ENCODE measurements at regions not wholly inside any gene's neighbourhood (a gene's known extent, or its start where the extent isn't known, plus 50 kb on each side); places are given as distances from the start of the nearest gene placed in this dataset.

DNA sequence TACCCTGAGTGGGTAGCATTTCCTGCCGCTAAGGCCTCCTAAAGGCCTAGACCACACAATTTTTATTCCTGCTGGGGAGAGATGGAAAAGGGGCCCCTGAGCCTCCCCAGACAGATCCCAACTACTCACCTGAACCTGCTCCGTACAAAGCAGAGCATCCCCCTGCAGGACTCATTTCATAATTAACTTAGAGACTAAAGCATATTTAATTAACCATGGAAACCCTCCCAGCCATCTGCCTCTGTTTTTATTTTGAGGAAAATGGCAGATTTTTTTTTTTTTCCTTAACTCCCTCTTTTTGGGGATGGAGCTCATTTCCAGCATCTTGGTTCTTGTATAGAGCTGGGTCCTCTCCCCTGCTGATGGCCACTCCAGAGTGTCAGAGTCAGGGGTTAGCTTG, 96.5 kb upstream of the CRHR1 start:
- Histone ChIP-seq H3K9me3 (ENCODE audit: low read length) (no peaks in the 10 kb centered on the region), H3K9ac (ENCODE audit: low read length) (no peak overlapping the region), H4K20me1 (ENCODE audit: insufficient read depth, low read depth, low read length) (no peaks in the 10 kb centered on the region), H3K4me3 (ENCODE audit: low read length) (no peak overlapping the region), H3K79me2 (ENCODE audit: low read length) (no peaks in the 10 kb centered on the region), H3K27me3 (ENCODE audit: low read length) (peaks cover 2% of the 10 kb centered on the region; the same call in 1 of the 2 replicates), H3K36me3 (ENCODE audit: insufficient read depth, low read length) (no peaks in the 10 kb centered on the region), H3K4me2 (ENCODE audit: low read depth, low read length, poor library complexity, severe bottlenecking) (no peak overlapping the region), H2AFZ (ENCODE audit: low read length) (no peak overlapping the region), H3K27ac (ENCODE audit: low read length) (no peak overlapping the region), H3K9me2 (replicated peaks; ENCODE audit: insufficient read depth, low read length) (no peaks in the 10 kb centered on the region), H3K4me1 (ENCODE audit: low read length) (no peaks in the 10 kb centered on the region)
- no peak for DNase-seq

GRCh38 chr17:45688353-45688752, 95.8 kb upstream of the CRHR1 start:
- Histone ChIP-seq H3K4me3 (ENCODE audit: low read length) (no peak overlapping the region), H3K36me3 (ENCODE audit: insufficient read depth, low read length) (no peaks in the 10 kb centered on the region), H3K27ac (ENCODE audit: low read length) (no peak overlapping the region), H2AFZ (ENCODE audit: low read length) (no peak overlapping the region), H3K79me2 (ENCODE audit: low read length) (no peaks in the 10 kb centered on the region), H3K4me1 (ENCODE audit: low read length) (no peaks in the 10 kb centered on the region), H3K9ac (ENCODE audit: low read length) (no peak overlapping the region), H3K9me2 (replicated peaks; ENCODE audit: insufficient read depth, low read length) (no peaks in the 10 kb centered on the region), H3K9me3 (ENCODE audit: low read length) (no peaks in the 10 kb centered on the region), H3K4me2 (ENCODE audit: low read depth, low read length, poor library complexity, severe bottlenecking) (no peak overlapping the region), H4K20me1 (ENCODE audit: insufficient read depth, low read depth, low read length) (no peaks in the 10 kb centered on the region), H3K27me3 (ENCODE audit: low read length) (peaks cover 2% of the 10 kb centered on the region; the same call in 1 of the 2 replicates)
- no peak for DNase-seq

- Histone ChIP-seq H3K27me3 (ENCODE audit: low read length) (peaks cover 2% of the 10 kb centered on the region; the same call in 1 of the 2 replicates), H3K27ac (ENCODE audit: low read length) (no peak overlapping the region), H3K4me3 (ENCODE audit: low read length) (no peak overlapping the region), H3K79me2 (ENCODE audit: low read length) (no peaks in the 10 kb centered on the region), H4K20me1 (ENCODE audit: insufficient read depth, low read depth, low read length) (no peaks in the 10 kb centered on the region), H2AFZ (ENCODE audit: low read length) (no peak overlapping the region), H3K9ac (ENCODE audit: low read length) (no peak overlapping the region), H3K4me1 (ENCODE audit: low read length) (no peaks in the 10 kb centered on the region), H3K9me2 (replicated peaks; ENCODE audit: insufficient read depth, low read length) (no peaks in the 10 kb centered on the region), H3K36me3 (ENCODE audit: insufficient read depth, low read length) (no peaks in the 10 kb centered on the region), H3K4me2 (ENCODE audit: low read depth, low read length, poor library complexity, severe bottlenecking) (no peak overlapping the region), H3K9me3 (ENCODE audit: low read length) (no peaks in the 10 kb centered on the region)
- no peak for DNase-seq
Measured at GRCh38 chr17:45688820-45689219, 95.3 kb upstream of the CRHR1 start.

- no peaks in the 10 kb centered on the region for H3K79me2 ChIP-seq (ENCODE audit: low read length)
- H2AFZ ChIP-seq (ENCODE audit: low read length) = no peak overlapping the region
- no peak overlapping the region for H3K27ac ChIP-seq (ENCODE audit: low read length)
- no peak overlapping the region for H3K4me3 ChIP-seq (ENCODE audit: low read length)
- no peaks in the 10 kb centered on the region for H3K9me3 ChIP-seq (ENCODE audit: low read length)
- H3K36me3 ChIP-seq (ENCODE audit: insufficient read depth, low read length) = no peaks in the 10 kb centered on the region
- no peak overlapping the region for H3K9ac ChIP-seq (ENCODE audit: low read length)
- H3K4me2 ChIP-seq (ENCODE audit: low read depth, low read length, poor library complexity, severe bottlenecking) = no peak overlapping the region
- no peak for DNase-seq
- H3K27me3 ChIP-seq (ENCODE audit: low read length) = no peaks in the 10 kb centered on the region
- H3K9me2 ChIP-seq (replicated peaks; ENCODE audit: insufficient read depth, low read length) = no peaks in the 10 kb centered on the region
- no peaks in the 10 kb centered on the region for H4K20me1 ChIP-seq (ENCODE audit: insufficient read depth, low read depth, low read length)
- no peaks in the 10 kb centered on the region for H3K4me1 ChIP-seq (ENCODE audit: low read length)
Measured at GRCh38 chr17:45689451-45689850, 94.7 kb upstream of the CRHR1 start.

- Histone ChIP-seq H3K4me1 (ENCODE audit: low read length) (no peaks in the 10 kb centered on the region), H3K27me3 (ENCODE audit: low read length) (no peaks in the 10 kb centered on the region), H3K4me3 (ENCODE audit: low read length) (no peak overlapping the region), H4K20me1 (ENCODE audit: insufficient read depth, low read depth, low read length) (no peaks in the 10 kb centered on the region), H3K36me3 (ENCODE audit: insufficient read depth, low read length) (no peaks in the 10 kb centered on the region), H3K9ac (ENCODE audit: low read length) (no peak overlapping the region), H3K4me2 (ENCODE audit: low read depth, low read length, poor library complexity, severe bottlenecking) (no peak overlapping the region), H2AFZ (ENCODE audit: low read length) (no peak overlapping the region), H3K27ac (ENCODE audit: low read length) (no peak overlapping the region), H3K79me2 (ENCODE audit: low read length) (no peaks in the 10 kb centered on the region), H3K9me2 (replicated peaks; ENCODE audit: insufficient read depth, low read length) (no peaks in the 10 kb centered on the region), H3K9me3 (ENCODE audit: low read length) (no peaks in the 10 kb centered on the region)
- no peak for DNase-seq
Measured at GRCh38 chr17:45690625-45691275, 93.4 kb upstream of the CRHR1 start.

- H3K4me3 ChIP-seq (ENCODE audit: low read length) = no peak overlapping the region
- no peak overlapping the region for H3K9ac ChIP-seq (ENCODE audit: low read length)
- H3K9me2 ChIP-seq (replicated peaks; ENCODE audit: insufficient read depth, low read length) = no peaks in the 10 kb centered on the region
- H4K20me1 ChIP-seq (ENCODE audit: insufficient read depth, low read depth, low read length) = no peaks in the 10 kb centered on the region
- no peaks in the 10 kb centered on the region for H3K27me3 ChIP-seq (ENCODE audit: low read length)
- H2AFZ ChIP-seq (ENCODE audit: low read length) = no peak overlapping the region
- H3K9me3 ChIP-seq (ENCODE audit: low read length) = no peaks in the 10 kb centered on the region
- no peak for DNase-seq
- H3K36me3 ChIP-seq (ENCODE audit: insufficient read depth, low read length) = no peaks in the 10 kb centered on the region
- no peak overlapping the region for H3K27ac ChIP-seq (ENCODE audit: low read length)
- H3K4me1 ChIP-seq (ENCODE audit: low read length) = no peaks in the 10 kb centered on the region
- H3K79me2 ChIP-seq (ENCODE audit: low read length) = no peaks in the 10 kb centered on the region
- no peak overlapping the region for H3K4me2 ChIP-seq (ENCODE audit: low read depth, low read length, poor library complexity, severe bottlenecking)
Measured at GRCh38 chr17:45692661-45693060, 91.5 kb upstream of the CRHR1 start.

DNA sequence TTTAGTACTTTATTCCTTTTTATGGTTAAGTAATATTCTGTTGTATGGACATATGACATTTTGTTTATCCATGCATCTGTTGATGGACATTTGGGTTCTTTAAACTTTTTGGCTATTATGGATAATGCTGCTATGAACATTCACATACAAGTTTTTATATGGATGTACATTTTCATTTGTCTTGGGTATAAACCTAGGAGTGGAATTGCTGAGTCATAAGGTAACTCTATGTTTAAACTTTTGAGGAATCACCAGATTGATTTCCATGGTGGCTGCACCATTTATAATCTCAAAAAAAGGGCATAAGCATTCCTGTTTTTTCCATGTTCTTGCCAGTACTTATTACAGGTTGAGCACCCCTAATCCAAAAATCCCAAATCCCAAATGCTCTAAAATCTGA, 90.3 kb upstream of the CRHR1 start:
- Histone ChIP-seq H3K9ac (ENCODE audit: low read length) (no peak overlapping the region), H3K79me2 (ENCODE audit: low read length) (no peaks in the 10 kb centered on the region), H3K36me3 (ENCODE audit: insufficient read depth, low read length) (no peaks in the 10 kb centered on the region), H3K9me2 (replicated peaks; ENCODE audit: insufficient read depth, low read length) (no peaks in the 10 kb centered on the region), H3K4me2 (ENCODE audit: low read depth, low read length, poor library complexity, severe bottlenecking) (no peak overlapping the region), H4K20me1 (ENCODE audit: insufficient read depth, low read depth, low read length) (no peaks in the 10 kb centered on the region), H3K27ac (ENCODE audit: low read length) (no peak overlapping the region), H2AFZ (ENCODE audit: low read length) (no peak overlapping the region), H3K4me1 (ENCODE audit: low read length) (no peaks in the 10 kb centered on the region), H3K9me3 (ENCODE audit: low read length) (no peaks in the 10 kb centered on the region), H3K4me3 (ENCODE audit: low read length) (no peak overlapping the region), H3K27me3 (ENCODE audit: low read length) (no peaks in the 10 kb centered on the region)
- DNase-seq = no peak

GRCh38 chr17:45696442-45696841, 87.7 kb upstream of the CRHR1 start:
- H3K9ac ChIP-seq (ENCODE audit: low read length) = no peak overlapping the region
- H3K4me2 ChIP-seq (ENCODE audit: low read depth, low read length, poor library complexity, severe bottlenecking) = no peak overlapping the region
- H3K9me2 ChIP-seq (replicated peaks; ENCODE audit: insufficient read depth, low read length) = no peaks in the 10 kb centered on the region
- no peaks in the 10 kb centered on the region for H3K79me2 ChIP-seq (ENCODE audit: low read length)
- DNase-seq = no peak
- H4K20me1 ChIP-seq (ENCODE audit: insufficient read depth, low read depth, low read length) = no peaks in the 10 kb centered on the region; the same call in 1 of the 2 replicates
- H3K4me3 ChIP-seq (ENCODE audit: low read length) = no peak overlapping the region
- no peaks in the 10 kb centered on the region for H3K27me3 ChIP-seq (ENCODE audit: low read length)
- no peak overlapping the region for H3K27ac ChIP-seq (ENCODE audit: low read length)
- H3K36me3 ChIP-seq (ENCODE audit: insufficient read depth, low read length) = no peaks in the 10 kb centered on the region
- H2AFZ ChIP-seq (ENCODE audit: low read length) = no peak overlapping the region
- H3K9me3 ChIP-seq (ENCODE audit: low read length) = no peaks in the 10 kb centered on the region
- no peaks in the 10 kb centered on the region for H3K4me1 ChIP-seq (ENCODE audit: low read length)
